ENCODE measurements at regions not wholly inside any gene's neighbourhood (a gene's known extent, or its start where the extent isn't known, plus 50 kb on each side); places are given as distances from the start of the nearest gene placed in this dataset.

- DNase-seq, result no peak
Measured at GRCh38 chr15:39359771-39360170, 221.1 kb upstream of the THBS1 start.

DNA sequence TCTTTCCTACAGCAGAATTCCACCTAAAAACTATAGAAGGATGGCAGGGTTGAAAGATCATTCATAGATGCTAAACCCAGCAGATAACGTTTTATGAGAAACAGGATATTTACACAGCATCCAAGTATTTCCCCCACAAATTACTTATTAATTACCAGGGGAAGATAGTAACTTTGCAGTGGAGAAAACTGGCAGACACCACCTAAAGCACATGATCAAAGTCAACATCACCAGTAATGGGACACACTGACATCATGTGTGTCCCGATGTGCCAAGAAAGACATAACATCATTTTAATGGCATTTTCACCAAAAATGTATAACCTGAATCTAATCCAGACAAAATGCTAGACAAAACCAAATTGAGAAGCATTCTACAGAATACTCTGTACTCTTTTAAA, 220.4 kb upstream of the THBS1 start:
- DNase-seq, result no peak

DNA sequence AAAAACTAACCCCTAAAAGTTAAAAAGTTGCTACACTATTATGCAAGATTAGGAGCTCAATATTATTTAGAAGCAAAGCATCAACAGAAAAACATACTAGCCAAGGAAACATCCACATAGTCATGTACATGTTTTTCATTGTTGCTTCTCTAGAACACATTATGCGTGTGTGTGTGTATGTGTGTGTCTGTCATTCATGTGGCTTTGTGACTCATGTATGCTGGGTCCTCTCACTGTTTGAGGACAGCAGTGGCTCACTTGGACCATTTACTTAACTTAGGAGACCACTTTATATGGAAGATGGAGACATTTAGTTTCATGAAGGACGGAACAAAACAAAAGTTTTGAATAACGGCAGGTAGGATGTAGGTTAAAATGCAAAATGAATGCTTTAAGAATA, 219.4 kb upstream of the THBS1 start:
- no peak for DNase-seq

GRCh38 chr15:39362821-39363561, 217.9 kb upstream of the THBS1 start:
- DNase-seq, result no peak

- no peak for DNase-seq
Measured at GRCh38 chr15:39363761-39364586, 216.9 kb upstream of the THBS1 start.

GRCh38 chr15:39364721-39365120, 216.2 kb upstream of the THBS1 start:
- no peak for DNase-seq

- no peak for DNase-seq
Measured at GRCh38 chr15:39365161-39365560, 215.7 kb upstream of the THBS1 start.

DNA sequence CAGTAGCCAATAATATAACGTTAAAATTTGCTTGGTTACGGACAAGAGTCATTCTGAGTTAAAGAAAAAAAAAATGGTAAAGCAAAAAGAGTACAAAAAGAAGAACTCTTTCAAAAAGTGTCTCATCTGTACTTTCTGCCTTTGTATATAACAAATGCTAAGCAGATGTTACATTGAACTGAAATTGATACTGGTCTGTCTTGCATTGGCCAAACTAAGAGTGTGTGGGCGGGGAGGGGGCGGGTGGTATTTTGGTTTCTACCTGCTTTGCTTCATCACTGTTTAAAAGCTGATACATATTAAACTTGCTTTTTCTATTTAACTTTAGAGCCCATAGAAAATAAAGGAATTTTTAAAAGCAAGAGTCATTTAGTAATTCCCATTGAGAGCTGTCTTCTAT, 215.0 kb upstream of the THBS1 start:
- DNase-seq, result no peak

DNA sequence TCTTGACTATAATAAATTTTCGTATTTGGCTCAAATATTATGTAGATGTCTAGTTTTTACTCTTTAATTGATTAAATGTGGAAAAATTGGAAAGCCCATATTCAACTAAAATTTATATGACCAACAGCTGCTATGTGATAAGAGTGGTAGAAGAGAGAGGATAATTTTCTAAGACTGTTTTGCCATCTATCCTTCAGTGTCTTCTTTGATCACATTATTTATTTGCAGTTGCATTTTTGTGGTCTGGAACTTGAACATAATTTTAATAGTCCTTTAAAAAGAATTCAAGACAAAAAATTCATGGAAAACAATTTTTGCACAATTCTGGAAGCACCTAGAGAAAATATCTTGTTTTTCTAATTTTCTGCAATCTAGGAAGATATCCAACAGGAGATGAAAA, 213.3 kb upstream of the THBS1 start:
- DNase-seq, result no peak

GRCh38 chr15:39369768-39370167, 211.1 kb upstream of the THBS1 start:
- DNase-seq, result no peak

GRCh38 chr15:39376371-39376909, 204.4 kb upstream of the THBS1 start:
- peak in 3 of 4 experiments; percentile 50 to 89 (median 87) for DNase-seq

GRCh38 chr15:39381517-39381916, 199.4 kb upstream of the THBS1 start:
- DNase-seq, result peak; percentile 50 to 75 (median 65)

- DNase-seq, result peak; percentile 43 to 95 (median 76)
Measured at GRCh38 chr15:39388118-39388517, 192.8 kb upstream of the THBS1 start.

- peak; percentile 74 to 88 (median 79) for DNase-seq
Measured at GRCh38 chr15:39391230-39391629, 189.6 kb upstream of the THBS1 start.

DNA sequence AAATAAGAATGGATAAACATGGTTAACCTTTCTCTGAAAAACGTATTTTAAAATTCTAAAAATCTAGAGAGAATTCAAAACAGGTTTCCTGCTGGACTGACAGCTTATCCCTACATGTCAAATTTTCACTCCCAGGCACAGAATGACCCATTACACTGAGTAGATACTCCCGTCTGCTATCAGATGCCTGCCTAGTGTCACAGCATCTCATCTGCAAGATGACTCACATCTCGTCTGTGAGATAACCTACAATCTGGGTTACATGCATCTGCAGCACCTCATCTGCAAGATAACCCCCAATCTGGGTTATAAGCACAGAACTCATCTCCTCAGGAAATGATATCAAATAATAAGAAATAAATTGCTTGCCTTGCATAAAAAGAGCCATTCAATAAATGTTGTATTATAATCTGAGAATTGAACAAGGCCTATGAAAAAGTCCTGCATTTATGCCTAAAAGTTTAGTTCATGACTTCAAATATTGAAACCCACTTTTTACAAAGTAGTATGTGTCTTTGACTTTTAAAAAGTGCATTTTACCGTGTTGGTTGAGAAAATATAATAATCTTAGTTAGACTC, 188.3 kb upstream of the THBS1 start:
- DNase-seq, result no peak

- DNase-seq, result no peak
Measured at GRCh38 chr15:39393575-39394335, 187.1 kb upstream of the THBS1 start.

DNA sequence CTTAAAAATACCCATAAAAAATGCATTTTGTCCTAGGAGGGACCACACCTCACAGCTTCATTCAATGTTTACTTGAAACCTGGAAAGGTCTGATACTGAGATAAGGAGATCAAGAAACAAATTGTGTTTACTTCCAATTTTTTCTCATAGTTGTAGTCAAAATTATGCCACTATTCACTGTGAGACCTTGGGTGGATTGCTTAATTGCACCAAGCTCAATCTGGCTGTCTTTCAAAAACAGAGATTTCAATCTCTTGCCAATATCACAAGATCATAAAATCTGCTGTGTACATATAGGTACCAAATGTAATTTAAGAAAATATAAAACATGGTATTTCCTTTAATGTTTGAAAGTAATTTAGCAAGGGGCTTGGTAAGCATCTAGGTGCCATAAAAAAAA, 186.4 kb upstream of the THBS1 start:
- DNase-seq, result no peak

GRCh38 chr15:39396979-39397615, 183.8 kb upstream of the THBS1 start:
- DNase-seq, result peak; percentile 90 to 99 (median 93)

- DNase-seq, result no peak
Measured at GRCh38 chr15:39397883-39398282, 183.0 kb upstream of the THBS1 start.

GRCh38 chr15:39399600-39399999, 181.3 kb upstream of the THBS1 start:
- peak in 1 of 4 experiments; percentile 19 for DNase-seq

DNA sequence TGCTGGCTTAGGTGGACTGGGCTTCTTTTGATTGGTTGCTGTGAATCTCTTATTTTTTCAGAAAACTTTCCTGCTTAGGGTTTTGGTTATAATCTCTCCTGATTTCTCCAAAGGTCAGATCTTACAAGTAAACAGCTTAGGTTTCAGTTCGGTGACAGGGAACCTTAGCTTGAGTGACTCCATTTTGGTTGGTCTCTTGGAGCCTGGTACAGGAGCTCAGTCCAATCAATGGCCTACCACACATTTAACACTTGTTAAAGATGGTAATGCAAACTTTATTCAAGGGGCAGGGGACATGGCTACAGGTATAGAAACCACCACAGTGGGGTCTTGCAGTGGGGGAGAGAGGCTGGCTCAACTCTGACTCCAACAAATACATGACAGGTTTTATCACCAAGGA, 180.9 kb upstream of the THBS1 start:
- no peak for DNase-seq

All from suppressor macrophage (primary cell).